HG03064 (cell line): ENCODE measurements at regions not wholly inside any gene's neighbourhood (a gene's known extent, or its start where the extent isn't known, plus 50 kb on each side); places are given as distances from the start of the nearest gene placed in this dataset.
"Not testable (repeated sequence)": the region's sequence is repeated elsewhere in the genome, so short reads cannot be mapped to it uniquely, and the experiment has no call there.

Experiments used
- ATAC-seq: cut with Tn5 transposase; IDR thresholded peaks from one replicate; pipeline ENCODE4 v1.9.1; 2021; ENCODE audit warnings: low read depth; ENCODE audit not compliant: unreplicated experiment

DNA sequence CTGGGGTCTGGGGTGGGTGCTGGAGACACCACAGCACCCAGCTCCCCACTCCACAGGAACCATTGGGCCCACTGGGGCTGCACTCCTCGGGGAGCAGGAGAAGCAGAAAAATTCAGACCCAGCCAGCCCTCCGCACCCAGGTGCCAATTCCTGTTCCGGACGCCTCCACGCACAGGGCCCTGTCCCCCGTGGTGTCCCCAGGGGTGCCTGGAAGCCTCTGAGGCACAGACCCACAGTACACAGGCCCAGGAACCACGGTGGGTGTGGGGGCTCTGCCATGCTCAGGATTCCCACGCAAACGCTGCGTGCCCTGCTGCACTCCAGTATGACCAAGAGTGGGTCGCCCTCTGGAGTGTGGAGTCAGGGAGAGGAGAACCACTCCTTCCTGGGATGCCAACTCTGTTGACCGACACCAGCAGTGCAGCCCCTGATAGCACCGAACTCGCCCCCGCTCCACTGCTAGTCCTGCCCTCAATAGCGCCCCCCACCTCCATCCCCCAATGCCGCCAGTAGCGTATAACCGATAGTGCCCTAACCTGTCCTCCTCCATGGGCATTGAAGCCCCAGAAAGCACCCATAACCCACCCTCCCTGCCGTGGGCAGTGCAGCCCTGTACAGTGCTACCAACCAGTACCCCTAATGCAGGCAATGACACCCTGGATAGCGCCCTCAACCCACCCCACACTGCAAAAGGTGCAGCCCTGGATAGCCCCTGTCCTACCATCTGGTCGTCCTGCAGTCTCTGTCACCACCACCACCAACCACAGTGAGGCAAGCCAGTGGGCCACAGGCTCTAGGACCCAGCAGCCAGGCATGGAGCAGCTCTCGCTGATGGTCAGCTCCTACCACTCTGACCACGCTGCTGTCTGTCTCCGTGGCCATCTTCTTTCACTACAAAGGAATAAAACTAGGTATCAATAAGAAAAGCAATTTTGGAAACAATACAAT is 2877.2 kb downstream of the RPIA start:
- ATAC-seq, result not testable (repeated sequence)

DNA sequence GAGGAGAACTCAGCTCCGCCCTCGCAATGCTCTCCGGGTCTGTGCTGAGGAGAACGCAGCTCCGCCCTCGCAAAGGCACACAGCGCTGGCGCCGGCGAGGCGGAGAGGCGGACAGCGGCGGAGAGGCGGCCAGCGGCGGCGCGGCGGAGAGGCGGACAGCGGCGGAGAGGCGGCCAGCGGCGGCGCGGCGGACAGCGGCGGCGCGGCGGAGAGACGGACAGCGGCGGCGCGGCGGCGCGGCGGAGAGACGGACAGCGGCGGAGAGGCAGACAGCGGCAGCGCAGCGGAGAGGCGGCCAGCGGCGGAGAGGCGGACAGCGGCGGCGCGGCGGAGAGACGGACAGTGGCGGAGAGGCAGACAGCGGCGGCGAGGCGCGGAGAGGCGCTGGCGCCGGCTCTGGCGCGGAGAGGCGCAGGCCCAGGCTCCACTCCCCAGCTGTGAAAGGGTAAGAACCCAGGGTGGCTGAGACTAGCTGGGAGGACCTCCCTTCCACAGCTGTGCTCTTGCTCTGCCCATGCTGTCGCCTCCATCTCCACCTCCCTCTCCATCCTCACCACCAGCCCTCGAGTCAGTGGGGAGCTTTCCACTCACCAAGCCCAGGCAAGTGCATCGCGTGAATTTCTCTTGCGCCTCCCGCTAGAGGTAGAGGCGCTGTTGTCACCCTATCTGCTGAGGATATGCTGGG is 2879.9 kb downstream of the RPIA start:
- not testable (repeated sequence) for ATAC-seq

GRCh38 chr2:91573018-91573417 is 2881.5 kb downstream of the RPIA start:
- ATAC-seq, result not testable (repeated sequence)

- ATAC-seq, result not testable (repeated sequence)
Observed at GRCh38 chr2:91573755-91574154, 2882.3 kb downstream of the RPIA start.

- ATAC-seq, result not testable (repeated sequence)
Observed at GRCh38 chr2:91574255-91574654, 2882.8 kb downstream of the RPIA start.

GRCh38 chr2:91575701-91576100 is 2884.2 kb downstream of the RPIA start:
- not testable (repeated sequence) for ATAC-seq

DNA sequence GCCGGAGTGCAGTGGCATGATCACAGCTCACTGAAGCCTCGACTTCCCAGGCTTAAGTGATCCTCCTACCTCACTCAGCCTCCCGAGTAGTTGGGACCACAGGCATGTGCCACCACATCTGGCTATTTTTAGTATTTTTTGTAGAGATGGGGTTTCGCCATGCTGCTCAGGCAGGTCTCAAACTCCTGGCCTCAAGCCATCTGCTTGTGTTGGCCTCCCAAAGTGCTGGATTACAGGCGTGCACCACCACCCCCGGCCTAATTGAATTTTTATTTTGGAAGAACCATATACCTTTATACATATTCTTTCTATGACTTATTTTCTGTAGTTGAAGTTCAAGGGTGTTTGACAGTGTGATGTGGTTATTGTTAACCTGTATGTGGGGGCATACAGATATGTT is 2885.9 kb downstream of the RPIA start:
- not testable (repeated sequence) for ATAC-seq

GRCh38 chr2:91578678-91579077 is 2887.2 kb downstream of the RPIA start:
- not testable (repeated sequence) for ATAC-seq

- not testable (repeated sequence) for ATAC-seq
Observed at GRCh38 chr2:91579555-91579954, 2888.1 kb downstream of the RPIA start.

DNA sequence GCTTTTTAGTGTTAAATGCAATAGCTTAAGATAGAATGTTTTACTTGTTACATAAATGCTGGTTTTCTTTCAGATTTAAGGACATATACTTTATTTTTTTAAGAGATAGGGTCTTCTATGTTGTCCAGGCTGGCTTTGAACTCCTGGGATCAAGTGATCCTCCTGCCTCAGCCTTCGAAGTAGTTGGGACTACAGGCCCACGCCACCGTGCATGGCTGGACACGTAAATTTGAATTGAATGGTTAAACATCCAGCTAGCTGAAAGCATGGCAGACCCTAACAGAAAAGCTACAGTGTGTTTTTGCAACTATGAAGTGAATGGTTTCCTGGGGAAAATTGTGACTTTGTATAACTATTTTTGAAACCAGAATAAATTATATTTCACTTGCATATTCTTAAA is 2888.6 kb downstream of the RPIA start:
- not testable (repeated sequence) for ATAC-seq

GRCh38 chr2:91587098-91587497 is 2895.6 kb downstream of the RPIA start:
- not testable (repeated sequence) for ATAC-seq

DNA sequence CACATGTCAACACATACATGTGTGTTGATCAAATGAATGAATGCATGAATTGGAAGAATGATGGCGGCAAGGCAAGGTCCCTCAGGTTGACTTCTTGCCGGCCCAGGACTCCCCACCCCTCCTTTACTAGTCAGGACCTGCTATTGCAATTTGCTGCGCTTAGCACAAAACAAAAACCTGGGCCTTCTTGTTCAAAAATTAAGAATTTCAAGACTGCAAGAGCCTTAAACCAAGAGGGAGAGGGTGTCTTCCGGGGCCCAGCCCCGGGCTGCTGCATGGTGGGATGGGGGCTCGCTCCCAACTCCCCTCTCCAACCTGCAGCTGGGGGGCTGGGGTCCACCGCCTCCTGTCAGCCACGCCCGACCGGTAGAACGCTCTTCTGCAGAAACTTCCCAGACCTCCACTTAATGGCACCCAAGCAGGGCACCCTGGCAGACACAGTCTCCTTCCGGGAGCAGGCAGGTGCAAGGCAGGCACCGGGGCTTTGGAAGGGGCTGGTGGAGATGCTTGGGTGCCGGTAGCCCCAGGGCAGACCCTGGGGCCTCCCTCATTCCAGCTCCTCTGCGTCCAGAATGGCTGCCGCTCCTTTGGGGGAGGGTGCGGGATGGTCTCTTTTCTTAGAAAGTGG is 2896.5 kb downstream of the RPIA start:
- not testable (repeated sequence) for ATAC-seq

DNA sequence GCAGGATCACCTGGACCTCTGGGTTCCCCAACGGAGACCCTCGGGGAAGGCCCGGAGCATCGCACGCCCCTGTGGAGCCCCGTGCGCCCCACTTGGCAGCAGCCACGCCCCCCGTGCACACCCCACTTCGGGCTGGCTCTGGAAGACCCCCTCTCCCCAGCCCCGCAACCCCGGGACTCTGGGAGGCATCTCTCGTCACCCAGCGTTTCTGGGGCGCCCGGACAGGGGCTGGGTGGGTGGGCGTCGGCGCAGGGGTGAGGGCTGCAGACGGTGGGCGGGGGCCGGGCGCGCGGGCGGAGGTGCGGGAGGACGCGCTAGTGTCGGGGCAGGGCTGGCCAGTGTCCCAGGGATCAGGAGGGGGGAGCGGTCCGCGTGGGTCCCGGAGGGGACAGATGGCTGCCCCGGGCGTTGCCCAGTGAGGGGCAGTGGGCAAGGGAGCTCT is 2897.3 kb downstream of the RPIA start:
- not testable (repeated sequence) for ATAC-seq

DNA sequence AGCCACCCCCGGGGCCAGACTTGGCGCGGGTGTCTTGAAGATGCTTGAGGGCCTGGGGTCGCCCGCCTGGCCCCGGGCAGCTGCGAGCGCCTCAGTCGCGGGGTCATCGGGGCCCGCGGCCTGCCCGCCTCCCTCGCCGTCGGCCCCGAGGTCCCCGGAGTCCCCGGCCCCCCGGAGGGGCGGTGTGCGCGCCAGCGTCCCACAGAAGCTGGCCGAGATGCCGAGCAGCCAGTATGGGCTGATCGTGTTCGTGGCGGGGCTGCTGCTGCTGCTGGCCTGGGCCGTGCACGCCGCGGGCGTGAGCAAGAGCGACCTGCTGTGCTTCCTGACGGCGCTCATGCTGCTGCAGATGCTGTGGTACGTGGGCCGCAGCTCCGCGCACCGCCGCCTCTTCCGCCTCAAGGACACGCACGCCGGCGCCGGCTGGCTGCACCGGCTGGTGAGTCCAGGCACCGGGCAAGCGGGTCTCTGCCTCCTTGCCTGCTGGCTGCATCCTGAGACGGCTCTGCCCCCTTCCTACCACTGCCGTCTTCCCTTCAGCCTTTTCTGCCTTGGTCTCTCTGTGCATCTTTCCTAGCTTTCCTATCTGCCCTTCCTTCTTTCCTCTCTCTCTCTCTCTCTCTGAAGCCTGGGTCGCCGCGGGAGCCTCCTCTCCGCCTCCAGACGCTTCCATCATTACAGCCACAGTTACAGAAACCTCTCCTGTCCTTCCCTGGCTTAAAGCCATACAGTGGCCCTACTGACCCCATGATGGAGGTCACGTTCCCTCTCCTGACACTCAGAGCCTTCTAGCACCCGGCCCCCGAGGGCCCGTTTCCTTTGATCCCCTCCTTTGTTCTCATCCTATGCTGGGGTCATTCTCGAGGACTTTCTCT is 2898.2 kb downstream of the RPIA start:
- ATAC-seq, result not testable (repeated sequence)

DNA sequence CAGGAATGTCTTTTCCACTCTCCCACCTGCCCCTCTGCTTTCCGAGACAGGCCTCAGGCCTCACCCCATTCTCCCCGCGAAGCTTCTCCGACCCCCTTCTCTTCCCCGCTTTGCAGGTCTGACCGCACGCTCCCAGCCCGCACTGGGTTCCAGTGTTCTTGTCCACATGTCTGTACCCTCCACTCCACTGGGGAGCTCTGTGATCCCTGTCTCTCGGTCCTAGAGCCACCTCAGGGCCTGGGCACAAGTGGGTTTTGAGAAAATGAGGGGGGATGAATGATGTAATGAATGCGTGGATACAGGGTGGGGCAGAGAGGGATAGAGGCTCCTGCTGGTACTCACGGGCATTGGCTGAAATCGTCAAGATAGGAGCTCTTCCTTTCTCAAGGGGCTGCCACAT is 2898.9 kb downstream of the RPIA start:
- ATAC-seq, result not testable (repeated sequence)

- not testable (repeated sequence) for ATAC-seq
Observed at GRCh38 chr2:91591066-91591465, 2899.6 kb downstream of the RPIA start.

DNA sequence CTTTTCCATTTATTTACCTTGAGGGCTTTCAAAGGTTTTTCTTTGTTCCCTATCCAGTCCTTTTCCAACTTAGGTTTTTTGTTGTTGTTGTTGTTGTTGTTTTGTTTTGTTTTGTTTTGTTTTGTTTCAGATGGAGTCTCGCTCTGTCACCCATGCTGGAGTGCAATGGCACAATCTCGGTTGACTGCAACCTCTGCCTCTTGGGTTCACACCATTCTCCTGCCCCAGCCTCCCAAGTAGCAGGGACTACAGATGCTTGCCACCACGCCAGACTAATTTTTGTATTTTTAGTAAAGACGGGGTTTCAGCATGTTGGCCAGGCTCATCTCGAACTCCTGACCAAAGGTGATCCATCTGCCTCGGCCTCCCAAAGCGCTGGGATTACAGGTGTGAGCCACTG is 2906.0 kb downstream of the RPIA start:
- ATAC-seq, result not testable (repeated sequence)

DNA sequence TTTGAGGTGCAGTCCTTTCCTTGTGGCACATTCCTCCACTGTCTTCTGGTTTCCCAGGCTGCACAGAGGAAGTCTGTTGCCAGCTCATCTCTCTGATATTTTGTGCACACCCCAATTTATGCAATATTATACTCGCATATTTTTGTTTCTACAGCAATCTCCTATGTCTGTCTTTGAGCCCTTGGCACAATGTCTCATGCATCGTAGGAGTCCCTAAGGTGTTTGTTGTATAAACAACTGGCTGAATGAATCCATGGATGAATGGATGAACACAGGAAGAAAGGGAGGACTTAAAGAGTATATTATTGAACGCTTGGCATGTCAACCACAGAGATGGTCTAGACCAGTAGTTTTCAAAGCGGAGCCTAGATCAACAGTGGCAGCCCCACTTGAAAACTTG is 2907.0 kb downstream of the RPIA start:
- not testable (repeated sequence) for ATAC-seq

DNA sequence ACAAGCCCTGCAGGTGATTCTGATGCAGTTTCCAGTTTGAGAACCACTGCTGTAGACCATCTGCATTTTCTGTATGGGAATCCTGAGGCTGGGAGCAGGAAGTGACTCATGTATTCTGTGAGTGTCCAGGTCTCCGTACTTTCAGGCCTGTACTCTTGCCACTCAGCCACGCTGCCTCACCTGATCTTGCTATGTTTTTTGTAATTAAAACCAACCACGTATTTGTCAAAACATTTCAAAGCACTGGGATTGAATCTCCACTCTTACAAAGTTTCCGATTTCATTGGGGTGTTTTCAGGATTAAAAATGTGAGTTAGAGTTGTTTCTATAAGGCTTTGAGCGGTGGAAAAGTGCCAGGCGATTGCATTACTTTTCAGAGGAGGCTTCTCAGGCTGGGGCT is 2907.5 kb downstream of the RPIA start:
- not testable (repeated sequence) for ATAC-seq

- ATAC-seq, result not testable (repeated sequence)
Observed at GRCh38 chr2:91602860-91603259, 2911.4 kb downstream of the RPIA start.
